Endodermal cell (in vitro differentiated cells): ENCODE measurements at regions not wholly inside any gene's neighbourhood (a gene's known extent, or its start where the extent isn't known, plus 50 kb on each side); places are given as distances from the start of the nearest gene placed in this dataset.

ENCODE experiments used
- DNase-seq: peaks from one replicate; pipeline ENCODE4 v3.0.0-alpha.2; 2017
- H3K27ac ChIP-seq: 2 replicates; pipeline ENCODE4 v1.5.1; 2013; ENCODE audit warnings: mild to moderate bottlenecking, low read depth, low read length, moderate library complexity
- H3K27me3 ChIP-seq: 2 replicates; pipeline ENCODE4 v1.6.1; 2013; ENCODE audit warnings: mild to moderate bottlenecking, low read length, moderate library complexity; ENCODE audit not compliant: insufficient read depth, control insufficient read depth, poor library complexity, severe bottlenecking
- H3K36me3 ChIP-seq: 2 replicates; pipeline ENCODE4 v1.7.0; 2013; ENCODE audit warnings: mild to moderate bottlenecking, low read length, moderate library complexity; ENCODE audit not compliant: control insufficient read depth, insufficient read depth
- H3K4me1 ChIP-seq: one replicate; pipeline ENCODE4 v1.7.0; 2013; ENCODE audit warnings: low read length; ENCODE audit not compliant: control insufficient read depth, insufficient read depth
- H3K4me3 ChIP-seq: 2 replicates; pipeline ENCODE4 v1.5.1; 2013; ENCODE audit warnings: mild to moderate bottlenecking, low read length, moderate library complexity
- H3K9ac ChIP-seq: 2 replicates; pipeline ENCODE4 v1.6.1; 2013; ENCODE audit warnings: mild to moderate bottlenecking, low read length, moderate library complexity; ENCODE audit not compliant: poor library complexity, severe bottlenecking; ENCODE audit errors: extremely low read depth
- H3K9me3 ChIP-seq: 2 replicates; pipeline ENCODE4 v1.6.1; 2013; ENCODE audit warnings: mild to moderate bottlenecking, low read length, moderate library complexity; ENCODE audit not compliant: control insufficient read depth
- H3K27ac Mint-ChIP-seq: 2 replicates; pipeline ENCODE4 v1.8.0; 2020; ENCODE audit warnings: mixed read lengths
- H3K27me3 Mint-ChIP-seq: 2 replicates; pipeline ENCODE4 v1.8.0; 2021; ENCODE audit warnings: mild to moderate bottlenecking, mixed read lengths; ENCODE audit not compliant: insufficient read depth
- H3K36me3 Mint-ChIP-seq: 2 replicates; pipeline ENCODE4 v1.8.0; 2020; ENCODE audit warnings: low read depth, mixed read lengths
- H3K4me1 Mint-ChIP-seq: 2 replicates; pipeline ENCODE4 v1.8.0; 2020; ENCODE audit warnings: mixed read lengths
- H3K4me3 Mint-ChIP-seq: 2 replicates; pipeline ENCODE4 v1.8.0; 2020; ENCODE audit warnings: mild to moderate bottlenecking, moderate library complexity, mixed read lengths
- H3K9me3 Mint-ChIP-seq: 2 replicates; pipeline ENCODE4 v1.8.0; 2020; ENCODE audit warnings: mild to moderate bottlenecking, mixed read lengths
- WGBS, 2 experiments: methylation state at CpG; one replicate each; pipeline versions ENCODE4 v1.1.5 to v1.1.7; 2013; ENCODE audit warnings: missing lambda C conversion rate in 2 of 2, mixed read lengths in 1 of 2; ENCODE audit not compliant: insufficient coverage in 1 of 2, insufficient read length in 1 of 2; 5-methylcytosine and 5-hydroxymethylcytosine counted together
- TF ChIP-seq, protein P1 (sequence below): fragments of 200-600 bp; sonication (generic); conservative IDR thresholded peaks from 2 replicates; pipeline ENCODE4 v1.5.0; 2021; ENCODE audit warnings: antibody characterized with exemption, mild to moderate bottlenecking

DNA sequence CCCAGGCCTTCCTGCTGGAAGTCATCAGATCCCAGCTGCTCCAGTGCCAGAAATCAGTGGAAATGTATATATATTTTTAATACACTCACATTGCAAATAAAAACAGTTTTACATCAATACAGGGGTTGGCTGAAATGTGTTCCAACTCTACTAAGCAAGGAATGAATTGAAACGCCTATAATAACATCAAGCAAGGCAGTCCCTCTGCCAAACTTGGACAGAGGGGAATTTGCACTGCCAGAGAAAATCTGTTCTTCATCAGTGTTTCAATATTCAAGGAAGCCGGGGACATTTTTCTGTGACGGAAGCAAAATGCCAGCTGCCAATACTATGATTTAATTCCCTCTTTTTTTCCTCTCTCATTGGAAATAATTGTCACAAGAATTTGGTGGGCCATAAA lies 335.3 kb downstream of the TNS1 start:
- no peaks in the 10 kb centered on the region for H3K9me3 Mint-ChIP-seq
- no peak for DNase-seq
- Histone ChIP-seq H3K36me3 (no peaks in the 10 kb centered on the region), H3K27me3 (peaks cover 10% of the 10 kb centered on the region), H3K27ac (no peak overlapping the region), H3K9ac (no peak overlapping the region), H3K4me1 (no peaks in the 10 kb centered on the region), H3K9me3 (no peaks in the 10 kb centered on the region), H3K4me3 (no peak overlapping the region)
- peaks cover 54% of the 10 kb centered on the region for H3K27me3 Mint-ChIP-seq
- 83 to 100% methylated on average over 3 of the region's 3 CpGs for WGBS, 2 experiments
- no peaks in the 10 kb centered on the region for H3K4me1 Mint-ChIP-seq
- TF ChIP-seq, protein P1, sequence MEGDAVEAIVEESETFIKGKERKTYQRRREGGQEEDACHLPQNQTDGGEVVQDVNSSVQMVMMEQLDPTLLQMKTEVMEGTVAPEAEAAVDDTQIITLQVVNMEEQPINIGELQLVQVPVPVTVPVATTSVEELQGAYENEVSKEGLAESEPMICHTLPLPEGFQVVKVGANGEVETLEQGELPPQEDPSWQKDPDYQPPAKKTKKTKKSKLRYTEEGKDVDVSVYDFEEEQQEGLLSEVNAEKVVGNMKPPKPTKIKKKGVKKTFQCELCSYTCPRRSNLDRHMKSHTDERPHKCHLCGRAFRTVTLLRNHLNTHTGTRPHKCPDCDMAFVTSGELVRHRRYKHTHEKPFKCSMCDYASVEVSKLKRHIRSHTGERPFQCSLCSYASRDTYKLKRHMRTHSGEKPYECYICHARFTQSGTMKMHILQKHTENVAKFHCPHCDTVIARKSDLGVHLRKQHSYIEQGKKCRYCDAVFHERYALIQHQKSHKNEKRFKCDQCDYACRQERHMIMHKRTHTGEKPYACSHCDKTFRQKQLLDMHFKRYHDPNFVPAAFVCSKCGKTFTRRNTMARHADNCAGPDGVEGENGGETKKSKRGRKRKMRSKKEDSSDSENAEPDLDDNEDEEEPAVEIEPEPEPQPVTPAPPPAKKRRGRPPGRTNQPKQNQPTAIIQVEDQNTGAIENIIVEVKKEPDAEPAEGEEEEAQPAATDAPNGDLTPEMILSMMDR = no peak
- no peak overlapping the region for H3K27ac Mint-ChIP-seq
- no peaks in the 10 kb centered on the region for H3K36me3 Mint-ChIP-seq
- H3K4me3 Mint-ChIP-seq = no peak overlapping the region

DNA sequence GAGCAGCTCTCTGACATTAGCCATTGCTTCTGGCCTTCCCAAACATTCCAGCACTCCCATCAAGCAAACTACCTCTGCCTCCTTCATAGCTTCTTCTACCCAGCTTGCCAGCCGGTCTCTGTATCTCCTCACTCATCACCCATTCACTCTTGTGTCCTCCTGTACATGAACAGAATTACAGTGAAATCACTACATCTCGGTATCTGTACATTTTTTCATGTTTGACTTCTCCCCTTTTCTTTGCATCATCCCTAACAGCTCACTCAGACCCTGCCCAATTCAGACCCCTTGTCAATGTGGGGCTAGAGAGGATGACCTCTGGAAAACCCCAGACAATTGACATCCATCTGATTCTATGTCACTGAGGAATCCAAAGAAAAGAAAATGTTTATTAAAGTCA lies 335.8 kb downstream of the TNS1 start:
- no peak overlapping the region for H3K27ac ChIP-seq
- H3K4me3 ChIP-seq = no peak overlapping the region
- Mint-ChIP-seq H3K27me3 (peaks cover 53% of the 10 kb centered on the region), H3K27ac (no peak overlapping the region), H3K4me1 (no peaks in the 10 kb centered on the region), H3K4me3 (no peak overlapping the region), H3K9me3 (no peaks in the 10 kb centered on the region), H3K36me3 (no peaks in the 10 kb centered on the region)
- H3K36me3 ChIP-seq = no peaks in the 10 kb centered on the region
- H3K4me1 ChIP-seq = no peaks in the 10 kb centered on the region
- DNase-seq = no peak
- H3K9ac ChIP-seq = no peak overlapping the region
- peaks cover 10% of the 10 kb centered on the region for H3K27me3 ChIP-seq
- H3K9me3 ChIP-seq = no peaks in the 10 kb centered on the region
- TF ChIP-seq, protein P1 = no peak
- 90 to 94% methylated on average over 2 of the region's 2 CpGs for WGBS, 2 experiments

DNA sequence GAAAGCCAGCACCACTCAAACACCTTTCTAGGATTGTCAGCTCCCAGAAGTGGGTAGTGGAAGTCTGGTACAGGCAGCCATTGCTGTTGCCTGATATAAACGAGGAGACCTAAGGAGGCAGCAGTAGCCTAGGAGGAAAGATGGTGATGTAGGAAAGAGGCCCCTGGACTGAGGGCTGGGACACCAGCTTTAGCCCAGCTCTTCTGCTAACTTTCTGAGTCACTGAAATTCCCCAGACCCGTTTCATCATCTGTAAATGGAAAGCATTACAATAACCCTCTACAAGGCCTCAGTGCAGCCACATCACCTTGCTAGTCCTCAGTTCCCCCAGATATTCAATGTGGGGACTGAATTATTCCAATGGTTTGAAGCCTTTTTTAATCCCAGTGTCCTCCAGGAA lies 336.5 kb downstream of the TNS1 start:
- TF ChIP-seq, protein P1 = no peak
- DNase-seq = no peak
- H3K9ac ChIP-seq = no peak overlapping the region
- WGBS, 2 experiments = 40 to 81% methylated on average over 1 to 2 of the region's 2 CpGs
- Mint-ChIP-seq H3K4me1 (no peaks in the 10 kb centered on the region), H3K27ac (no peak overlapping the region), H3K9me3 (no peaks in the 10 kb centered on the region), H3K4me3 (no peak overlapping the region), H3K36me3 (no peaks in the 10 kb centered on the region), H3K27me3 (peaks cover 54% of the 10 kb centered on the region)
- no peak overlapping the region for H3K27ac ChIP-seq
- no peaks in the 10 kb centered on the region for H3K9me3 ChIP-seq
- H3K36me3 ChIP-seq = no peaks in the 10 kb centered on the region
- H3K4me1 ChIP-seq = no peaks in the 10 kb centered on the region
- H3K4me3 ChIP-seq = no peak overlapping the region
- peaks cover 10% of the 10 kb centered on the region for H3K27me3 ChIP-seq
